ENCODE measurements at regions not wholly inside any gene's neighbourhood (a gene's known extent, or its start where the extent isn't known, plus 50 kb on each side); places are given as distances from the start of the nearest gene placed in this dataset.

- in situ Hi-C loops (cut with MboI; ENCODE audit: low sequenced_read_pairs), result no loop called here
These were observed 92.5 kb upstream of the LRATD1 start for GRCh38 chr2:14540015-14540414.

GRCh38 chr2:14543284-14543683 is 89.2 kb upstream of the LRATD1 start:
- in situ Hi-C loops (cut with MboI; ENCODE audit: low sequenced_read_pairs), result no loop called here

GRCh38 chr2:14544247-14544646 is 88.3 kb upstream of the LRATD1 start:
- in situ Hi-C loops (cut with MboI; ENCODE audit: low sequenced_read_pairs), result no loop called here

- in situ Hi-C loops (cut with MboI; ENCODE audit: low sequenced_read_pairs), result no loop called here
These were observed 84.7 kb upstream of the LRATD1 start for GRCh38 chr2:14547830-14548229.

GRCh38 chr2:14550658-14551057 is 81.9 kb upstream of the LRATD1 start:
- in situ Hi-C loops (cut with MboI; ENCODE audit: low sequenced_read_pairs), result no loop called here

GRCh38 chr2:14551069-14551468 is 81.4 kb upstream of the LRATD1 start:
- in situ Hi-C loops (cut with MboI; ENCODE audit: low sequenced_read_pairs), result no loop called here

GRCh38 chr2:14552286-14552685 is 80.2 kb upstream of the LRATD1 start:
- in situ Hi-C loops (cut with MboI; ENCODE audit: low sequenced_read_pairs), result no loop called here

GRCh38 chr2:14552818-14553217 is 79.7 kb upstream of the LRATD1 start:
- in situ Hi-C loops (cut with MboI; ENCODE audit: low sequenced_read_pairs), result no loop called here

- in situ Hi-C loops (cut with MboI; ENCODE audit: low sequenced_read_pairs), result no loop called here
These were observed 77.5 kb upstream of the LRATD1 start for GRCh38 chr2:14554849-14555545.

GRCh38 chr2:14557111-14557510 is 75.4 kb upstream of the LRATD1 start:
- in situ Hi-C loops (cut with MboI; ENCODE audit: low sequenced_read_pairs), result no loop called here

GRCh38 chr2:14557916-14558315 is 74.6 kb upstream of the LRATD1 start:
- in situ Hi-C loops (cut with MboI; ENCODE audit: low sequenced_read_pairs), result no loop called here

GRCh38 chr2:14558335-14558919 is 74.1 kb upstream of the LRATD1 start:
- in situ Hi-C loops (cut with MboI; ENCODE audit: low sequenced_read_pairs), result no loop called here

GRCh38 chr2:14560716-14561115 is 71.8 kb upstream of the LRATD1 start:
- in situ Hi-C loops (cut with MboI; ENCODE audit: low sequenced_read_pairs), result no loop called here

GRCh38 chr2:14563324-14563723 is 69.2 kb upstream of the LRATD1 start:
- in situ Hi-C loops (cut with MboI; ENCODE audit: low sequenced_read_pairs), result no loop called here

GRCh38 chr2:14565666-14566065 is 66.9 kb upstream of the LRATD1 start:
- in situ Hi-C loops (cut with MboI; ENCODE audit: low sequenced_read_pairs), result no loop called here

- in situ Hi-C loops (cut with MboI; ENCODE audit: low sequenced_read_pairs), result no loop called here
These were observed 65.0 kb upstream of the LRATD1 start for GRCh38 chr2:14567561-14567960.

- in situ Hi-C loops (cut with MboI; ENCODE audit: low sequenced_read_pairs), result no loop called here
These were observed 63.2 kb upstream of the LRATD1 start for GRCh38 chr2:14569294-14569693.

GRCh38 chr2:14572633-14573032 is 59.9 kb upstream of the LRATD1 start:
- in situ Hi-C loops (cut with MboI; ENCODE audit: low sequenced_read_pairs), result no loop called here

GRCh38 chr2:14577843-14578242 is 54.7 kb upstream of the LRATD1 start:
- in situ Hi-C loops (cut with MboI; ENCODE audit: low sequenced_read_pairs), result no loop called here

Measured in HL-60/S4 treated with retinoic acid at 250 ng/mL for 4 days and 3 days (cell line).